Liver (tissue), 8 donors: ENCODE measurements at regions not wholly inside any gene's neighbourhood (a gene's known extent, or its start where the extent isn't known, plus 50 kb on each side); places are given as distances from the start of the nearest gene placed in this dataset.

Experiments used
- DNase-seq: peaks from one replicate; pipeline ENCODE4 v3.0.0-alpha.2; 2017; ENCODE audit warnings: low spot score
- H3K27ac ChIP-seq, 2 donors: one replicate each; pipeline ENCODE4 v1.7.0; 2013; ENCODE audit warnings: inconsistent platforms in 2 of 2, low read length in 2 of 2, control low read depth in 1 of 2, low read depth in 1 of 2, mild to moderate bottlenecking in 1 of 2
- H3K27me3 ChIP-seq, 4 donors: one replicate each; pipeline versions ENCODE4 v1.6.1 to v1.7.0; 2013; ENCODE audit warnings: low read length in 3 of 4, inconsistent platforms in 1 of 4, mild to moderate bottlenecking in 1 of 4, moderate library complexity in 1 of 4; ENCODE audit not compliant: control insufficient read depth in 4 of 4, insufficient read depth in 4 of 4
- H3K36me3 ChIP-seq, 4 donors: one replicate each; pipeline versions ENCODE4 v1.6.1 to v1.7.0; 2013; ENCODE audit warnings: low read length in 3 of 4, mild to moderate bottlenecking in 3 of 4, low read depth in 1 of 4, moderate library complexity in 1 of 4; ENCODE audit not compliant: control insufficient read depth in 4 of 4, insufficient read depth in 3 of 4
- H3K4me1 ChIP-seq, 4 donors: one replicate each; pipeline versions ENCODE4 v1.6.1 to v1.7.0; 2013; ENCODE audit warnings: low read length in 3 of 4, mild to moderate bottlenecking in 3 of 4, moderate library complexity in 1 of 4; ENCODE audit not compliant: control insufficient read depth in 4 of 4, insufficient read depth in 4 of 4
- H3K4me3 ChIP-seq, 3 donors: one replicate each; pipeline versions ENCODE4 v1.6.1 to v1.7.0; 2013; ENCODE audit warnings: low read length in 3 of 3, control low read depth in 1 of 3, low read depth in 1 of 3, mild to moderate bottlenecking in 1 of 3
- H3K9ac ChIP-seq, 2 donors: one replicate each; pipeline ENCODE4 v1.7.0; 2013; ENCODE audit warnings: low read length in 2 of 2, mild to moderate bottlenecking in 2 of 2, moderate library complexity in 2 of 2, control low read depth in 1 of 2, low read depth in 1 of 2
- H3K9me3 ChIP-seq, 4 donors: one replicate each; pipeline versions ENCODE4 v1.6.1 to v1.7.0; 2013; ENCODE audit warnings: low read length in 3 of 4; ENCODE audit not compliant: control insufficient read depth in 4 of 4
- EGR1 ChIP-seq, 2 donors: IDR thresholded peaks; 2 replicates each; pipeline ENCODE4 v1.6.1; 2016 to 2018; ENCODE audit warnings: antibody characterized with exemption in 2 of 2, low read depth in 2 of 2
- FOXA1 ChIP-seq: IDR thresholded peaks from 2 replicates; pipeline ENCODE4 v1.6.1; 2016; ENCODE audit warnings: antibody characterized with exemption
- FOXA2 ChIP-seq: IDR thresholded peaks from 2 replicates; pipeline ENCODE4 v1.6.1; 2016; ENCODE audit warnings: antibody characterized with exemption
- GABPA ChIP-seq, 2 donors: IDR thresholded peaks in 1 of 2; conservative IDR thresholded peaks in 1 of 2; 2 replicates each; pipeline ENCODE4 v1.6.1; 2016; ENCODE audit warnings: antibody characterized with exemption in 2 of 2, mild to moderate bottlenecking in 1 of 2, moderate library complexity in 1 of 2
- HNF4A ChIP-seq, 2 donors: conservative IDR thresholded peaks; 2 replicates each; pipeline ENCODE4 v1.6.1; 2016; ENCODE audit warnings: antibody characterized with exemption in 2 of 2, mild to moderate bottlenecking in 2 of 2
- HNF4G ChIP-seq: IDR thresholded peaks from 2 replicates; pipeline ENCODE4 v1.6.1; 2016; ENCODE audit warnings: antibody characterized with exemption
- JUND ChIP-seq, 2 donors: IDR thresholded peaks; 2 replicates each; pipeline ENCODE4 v1.6.1; 2016; ENCODE audit warnings: antibody characterized with exemption in 2 of 2
- NR2F2 ChIP-seq: IDR thresholded peaks from 2 replicates; pipeline ENCODE4 v1.6.1; 2016; ENCODE audit warnings: antibody characterized with exemption
- RAD21 ChIP-seq, 2 donors: IDR thresholded peaks; 2 replicates each; pipeline ENCODE4 v1.6.1; 2016; ENCODE audit warnings: antibody characterized with exemption in 2 of 2, mild to moderate bottlenecking in 2 of 2
- SP1 ChIP-seq: IDR thresholded peaks from 2 replicates; pipeline ENCODE4 v1.6.1; 2018; ENCODE audit warnings: antibody characterized with exemption, mild to moderate bottlenecking
- TAF1 ChIP-seq: conservative IDR thresholded peaks from 2 replicates; pipeline ENCODE4 v1.6.1; 2016; ENCODE audit warnings: antibody characterized with exemption, mild to moderate bottlenecking
- YY1 ChIP-seq: IDR thresholded peaks from 2 replicates; pipeline ENCODE4 v1.6.1; 2016; ENCODE audit warnings: antibody characterized with exemption, mild to moderate bottlenecking
- WGBS: extraction: QIAGEN DNeasy Blood & Tissue Kit; methylation state at CpG from one replicate; pipeline ENCODE4 v1.1.7; 2013; 5-methylcytosine and 5-hydroxymethylcytosine counted together
- TF ChIP-seq, protein P1 (sequence below): IDR thresholded peaks from 2 replicates; pipeline ENCODE4 v1.6.1; 2016; ENCODE audit warnings: antibody characterized with exemption
- TF ChIP-seq, protein P2 (sequence below): IDR thresholded peaks from 2 replicates; pipeline ENCODE4 v1.6.1; 2016; ENCODE audit warnings: antibody characterized with exemption
- TF ChIP-seq, protein P3 (sequence below): IDR thresholded peaks from 2 replicates; pipeline ENCODE4 v1.6.1; 2016; ENCODE audit warnings: antibody characterized with exemption
- TF ChIP-seq, protein P4 (sequence below): IDR thresholded peaks from 2 replicates; pipeline ENCODE4 v1.6.1; 2016; ENCODE audit warnings: antibody characterized with exemption, mild to moderate bottlenecking
- TF ChIP-seq, protein P5 (sequence below): fragments of 150-350 bp; IDR thresholded peaks from 2 replicates; pipeline ENCODE4 v1.5.1; 2017; ENCODE audit warnings: improper control_type of control experiment, low read depth, low read length; ENCODE audit not compliant: missing input control
- donor health status: healthy.
- donor health status: healthy.
- donor health status: healthy.
- donor health status: healthy.
- donor health status: healthy.

DNA sequence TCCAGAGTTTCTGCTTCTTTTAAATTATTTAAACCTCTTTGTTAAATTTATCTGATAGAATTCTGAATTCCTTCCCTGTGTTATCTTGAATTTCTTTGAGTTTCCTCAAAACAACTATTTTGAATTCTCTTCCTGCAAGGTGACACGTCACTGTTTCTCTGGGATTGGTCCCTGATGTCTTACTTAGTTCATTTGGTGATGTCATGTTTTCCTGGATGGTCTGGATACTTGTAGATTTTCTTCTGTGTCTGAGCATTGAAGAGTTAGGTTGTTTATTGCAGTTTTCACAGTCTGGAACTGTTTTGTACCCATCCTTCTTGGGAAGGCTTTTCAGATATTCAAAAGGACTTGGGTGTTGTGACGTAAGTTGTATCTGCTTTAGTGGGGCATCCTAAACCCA is 172.3 kb upstream of the KCNJ3 start:
- no peak overlapping the region for H3K4me3 ChIP-seq
- H3K27me3 ChIP-seq: no peaks in the 10 kb centered on the region
- no peak for DNase-seq
- no peak overlapping the region for H3K9ac ChIP-seq
- 88% methylated on average over 2 of the region's 2 CpGs for WGBS
- H3K36me3 ChIP-seq: no peaks in the 10 kb centered on the region
- TF ChIP-seq, protein P1, sequence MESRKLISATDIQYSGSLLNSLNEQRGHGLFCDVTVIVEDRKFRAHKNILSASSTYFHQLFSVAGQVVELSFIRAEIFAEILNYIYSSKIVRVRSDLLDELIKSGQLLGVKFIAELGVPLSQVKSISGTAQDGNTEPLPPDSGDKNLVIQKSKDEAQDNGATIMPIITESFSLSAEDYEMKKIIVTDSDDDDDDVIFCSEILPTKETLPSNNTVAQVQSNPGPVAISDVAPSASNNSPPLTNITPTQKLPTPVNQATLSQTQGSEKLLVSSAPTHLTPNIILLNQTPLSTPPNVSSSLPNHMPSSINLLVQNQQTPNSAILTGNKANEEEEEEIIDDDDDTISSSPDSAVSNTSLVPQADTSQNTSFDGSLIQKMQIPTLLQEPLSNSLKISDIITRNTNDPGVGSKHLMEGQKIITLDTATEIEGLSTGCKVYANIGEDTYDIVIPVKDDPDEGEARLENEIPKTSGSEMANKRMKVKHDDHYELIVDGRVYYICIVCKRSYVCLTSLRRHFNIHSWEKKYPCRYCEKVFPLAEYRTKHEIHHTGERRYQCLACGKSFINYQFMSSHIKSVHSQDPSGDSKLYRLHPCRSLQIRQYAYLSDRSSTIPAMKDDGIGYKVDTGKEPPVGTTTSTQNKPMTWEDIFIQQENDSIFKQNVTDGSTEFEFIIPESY: no peak
- TF ChIP-seq, protein P2, sequence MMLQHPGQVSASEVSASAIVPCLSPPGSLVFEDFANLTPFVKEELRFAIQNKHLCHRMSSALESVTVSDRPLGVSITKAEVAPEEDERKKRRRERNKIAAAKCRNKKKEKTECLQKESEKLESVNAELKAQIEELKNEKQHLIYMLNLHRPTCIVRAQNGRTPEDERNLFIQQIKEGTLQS: no peak
- TF ChIP-seq JUND (IDR thresholded peaks at IDR 0.05) (no peak), FOXA1 (no peak), GABPA (IDR thresholded peaks at IDR 0.05 in 1 of 2, conservative IDR thresholded peaks at IDR 0.05 in 1 of 2) (no peak), SP1 (no peak), TAF1 (no peak), FOXA2 (no peak), HNF4G (no peak), EGR1 (IDR thresholded peaks at IDR 0.05; ENCODE audit: low read depth in 2 of 2) (no peak), NR2F2 (no peak), RAD21 (IDR thresholded peaks at IDR 0.05) (no peak), HNF4A (conservative IDR thresholded peaks at IDR 0.05) (no peak), YY1 (no peak)
- TF ChIP-seq, protein P3, sequence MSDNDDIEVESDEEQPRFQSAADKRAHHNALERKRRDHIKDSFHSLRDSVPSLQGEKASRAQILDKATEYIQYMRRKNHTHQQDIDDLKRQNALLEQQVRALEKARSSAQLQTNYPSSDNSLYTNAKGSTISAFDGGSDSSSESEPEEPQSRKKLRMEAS: no peak
- TF ChIP-seq, protein P4, sequence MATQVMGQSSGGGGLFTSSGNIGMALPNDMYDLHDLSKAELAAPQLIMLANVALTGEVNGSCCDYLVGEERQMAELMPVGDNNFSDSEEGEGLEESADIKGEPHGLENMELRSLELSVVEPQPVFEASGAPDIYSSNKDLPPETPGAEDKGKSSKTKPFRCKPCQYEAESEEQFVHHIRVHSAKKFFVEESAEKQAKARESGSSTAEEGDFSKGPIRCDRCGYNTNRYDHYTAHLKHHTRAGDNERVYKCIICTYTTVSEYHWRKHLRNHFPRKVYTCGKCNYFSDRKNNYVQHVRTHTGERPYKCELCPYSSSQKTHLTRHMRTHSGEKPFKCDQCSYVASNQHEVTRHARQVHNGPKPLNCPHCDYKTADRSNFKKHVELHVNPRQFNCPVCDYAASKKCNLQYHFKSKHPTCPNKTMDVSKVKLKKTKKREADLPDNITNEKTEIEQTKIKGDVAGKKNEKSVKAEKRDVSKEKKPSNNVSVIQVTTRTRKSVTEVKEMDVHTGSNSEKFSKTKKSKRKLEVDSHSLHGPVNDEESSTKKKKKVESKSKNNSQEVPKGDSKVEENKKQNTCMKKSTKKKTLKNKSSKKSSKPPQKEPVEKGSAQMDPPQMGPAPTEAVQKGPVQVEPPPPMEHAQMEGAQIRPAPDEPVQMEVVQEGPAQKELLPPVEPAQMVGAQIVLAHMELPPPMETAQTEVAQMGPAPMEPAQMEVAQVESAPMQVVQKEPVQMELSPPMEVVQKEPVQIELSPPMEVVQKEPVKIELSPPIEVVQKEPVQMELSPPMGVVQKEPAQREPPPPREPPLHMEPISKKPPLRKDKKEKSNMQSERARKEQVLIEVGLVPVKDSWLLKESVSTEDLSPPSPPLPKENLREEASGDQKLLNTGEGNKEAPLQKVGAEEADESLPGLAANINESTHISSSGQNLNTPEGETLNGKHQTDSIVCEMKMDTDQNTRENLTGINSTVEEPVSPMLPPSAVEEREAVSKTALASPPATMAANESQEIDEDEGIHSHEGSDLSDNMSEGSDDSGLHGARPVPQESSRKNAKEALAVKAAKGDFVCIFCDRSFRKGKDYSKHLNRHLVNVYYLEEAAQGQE: no peak
- TF ChIP-seq, protein P5, sequence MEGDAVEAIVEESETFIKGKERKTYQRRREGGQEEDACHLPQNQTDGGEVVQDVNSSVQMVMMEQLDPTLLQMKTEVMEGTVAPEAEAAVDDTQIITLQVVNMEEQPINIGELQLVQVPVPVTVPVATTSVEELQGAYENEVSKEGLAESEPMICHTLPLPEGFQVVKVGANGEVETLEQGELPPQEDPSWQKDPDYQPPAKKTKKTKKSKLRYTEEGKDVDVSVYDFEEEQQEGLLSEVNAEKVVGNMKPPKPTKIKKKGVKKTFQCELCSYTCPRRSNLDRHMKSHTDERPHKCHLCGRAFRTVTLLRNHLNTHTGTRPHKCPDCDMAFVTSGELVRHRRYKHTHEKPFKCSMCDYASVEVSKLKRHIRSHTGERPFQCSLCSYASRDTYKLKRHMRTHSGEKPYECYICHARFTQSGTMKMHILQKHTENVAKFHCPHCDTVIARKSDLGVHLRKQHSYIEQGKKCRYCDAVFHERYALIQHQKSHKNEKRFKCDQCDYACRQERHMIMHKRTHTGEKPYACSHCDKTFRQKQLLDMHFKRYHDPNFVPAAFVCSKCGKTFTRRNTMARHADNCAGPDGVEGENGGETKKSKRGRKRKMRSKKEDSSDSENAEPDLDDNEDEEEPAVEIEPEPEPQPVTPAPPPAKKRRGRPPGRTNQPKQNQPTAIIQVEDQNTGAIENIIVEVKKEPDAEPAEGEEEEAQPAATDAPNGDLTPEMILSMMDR: no peak
- H3K4me1 ChIP-seq: no peaks in the 10 kb centered on the region
- H3K27ac ChIP-seq: no peak overlapping the region
- H3K9me3 ChIP-seq: no peaks in the 10 kb centered on the region

DNA sequence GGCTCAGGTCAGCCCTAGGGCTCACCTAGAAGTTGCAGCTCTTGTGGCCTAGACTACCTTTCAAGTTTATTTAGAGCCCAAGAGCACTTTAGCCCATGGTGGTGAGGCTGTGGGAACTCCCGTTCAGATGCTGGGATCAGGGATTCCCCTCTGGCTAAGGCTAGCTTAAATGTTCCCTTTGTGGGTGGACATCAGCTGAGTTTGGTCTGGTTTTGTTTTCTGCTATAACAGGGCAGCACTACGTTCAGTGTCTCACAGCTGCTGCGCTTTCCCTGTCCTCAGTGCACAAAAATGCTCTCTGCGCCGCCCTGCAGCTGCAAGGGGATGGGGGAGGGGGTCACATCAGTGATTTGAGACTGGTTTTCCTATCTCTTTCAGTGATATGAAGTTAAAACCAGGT is 170.5 kb upstream of the KCNJ3 start:
- DNase-seq: no peak
- Histone ChIP-seq H3K27ac (no peak overlapping the region), H3K4me1 (no peaks in the 10 kb centered on the region), H3K9me3 (no peaks in the 10 kb centered on the region), H3K9ac (no peak overlapping the region), H3K36me3 (no peaks in the 10 kb centered on the region), H3K4me3 (no peak overlapping the region), H3K27me3 (no peaks in the 10 kb centered on the region)
- TF ChIP-seq FOXA2 (no peak), TAF1 (no peak), NR2F2 (no peak)
- WGBS: 92% methylated on average over 5 of the region's 5 CpGs
